ENCODE measurements at regions not wholly inside any gene's neighbourhood (a gene's known extent, or its start where the extent isn't known, plus 50 kb on each side); places are given as distances from the start of the nearest gene placed in this dataset.

DNA sequence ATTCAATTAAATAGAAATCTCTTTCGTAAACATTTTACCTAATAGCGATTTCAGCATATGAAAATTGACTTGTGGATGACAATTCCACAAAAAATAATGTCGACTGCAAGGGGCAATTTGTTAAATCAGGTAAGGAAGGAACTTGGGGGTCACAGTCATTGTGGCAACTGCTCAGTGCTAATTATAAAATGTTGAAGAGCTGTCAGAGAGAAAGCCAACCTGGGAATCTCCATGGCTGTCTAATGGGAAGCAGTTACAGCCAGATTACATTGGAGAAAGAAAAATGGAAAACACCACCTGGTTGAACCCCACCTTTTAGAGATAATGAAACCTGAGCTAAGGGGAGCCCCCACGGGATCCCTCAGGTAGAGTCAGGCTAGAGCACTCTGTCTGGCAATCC, 373.9 kb downstream of the FOXO1 start:
- DNase-seq (no peak), ATAC-seq (no peak), FAIRE-seq (no peak)
- TF ChIP-seq, protein P1, sequence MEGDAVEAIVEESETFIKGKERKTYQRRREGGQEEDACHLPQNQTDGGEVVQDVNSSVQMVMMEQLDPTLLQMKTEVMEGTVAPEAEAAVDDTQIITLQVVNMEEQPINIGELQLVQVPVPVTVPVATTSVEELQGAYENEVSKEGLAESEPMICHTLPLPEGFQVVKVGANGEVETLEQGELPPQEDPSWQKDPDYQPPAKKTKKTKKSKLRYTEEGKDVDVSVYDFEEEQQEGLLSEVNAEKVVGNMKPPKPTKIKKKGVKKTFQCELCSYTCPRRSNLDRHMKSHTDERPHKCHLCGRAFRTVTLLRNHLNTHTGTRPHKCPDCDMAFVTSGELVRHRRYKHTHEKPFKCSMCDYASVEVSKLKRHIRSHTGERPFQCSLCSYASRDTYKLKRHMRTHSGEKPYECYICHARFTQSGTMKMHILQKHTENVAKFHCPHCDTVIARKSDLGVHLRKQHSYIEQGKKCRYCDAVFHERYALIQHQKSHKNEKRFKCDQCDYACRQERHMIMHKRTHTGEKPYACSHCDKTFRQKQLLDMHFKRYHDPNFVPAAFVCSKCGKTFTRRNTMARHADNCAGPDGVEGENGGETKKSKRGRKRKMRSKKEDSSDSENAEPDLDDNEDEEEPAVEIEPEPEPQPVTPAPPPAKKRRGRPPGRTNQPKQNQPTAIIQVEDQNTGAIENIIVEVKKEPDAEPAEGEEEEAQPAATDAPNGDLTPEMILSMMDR (IDR thresholded peaks at IDR 0.05), result no peak
- Histone ChIP-seq H3K4me1 (no peaks in the 10 kb centered on the region), H3K4me3 (no peak overlapping the region), H3K36me3 (no peaks in the 10 kb centered on the region), H3K9me3 (no peaks in the 10 kb centered on the region), H3K27ac (no peak overlapping the region), H3K27me3 (no peaks in the 10 kb centered on the region)
- WGBS, 2 donors, result 70 to 92% methylated on average over 4 of the region's 4 CpGs
- intact Hi-C loops (cut with DNase I), result no loop called here

DNA sequence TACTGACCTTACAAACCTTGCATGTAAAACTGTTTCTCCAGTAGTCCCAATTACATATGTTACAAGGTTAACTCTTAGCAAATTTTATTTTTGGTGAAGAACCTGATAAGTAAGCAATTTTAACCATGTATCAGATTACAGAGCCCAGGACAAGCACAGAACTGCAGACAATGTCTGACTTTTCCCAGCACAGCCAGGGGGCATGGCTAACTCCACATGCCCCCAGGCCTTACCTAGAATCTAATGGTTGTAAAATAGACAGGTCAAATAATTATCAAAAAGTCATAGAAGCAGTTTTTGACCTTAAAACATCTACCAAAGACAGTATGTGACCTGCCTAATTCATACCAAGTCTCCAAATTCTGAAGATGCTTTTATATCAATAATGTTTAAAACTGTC, 364.1 kb downstream of the FOXO1 start:
- DNase-seq (no peak), FAIRE-seq (no peak), ATAC-seq (no peak)
- TF ChIP-seq, protein P1 (IDR thresholded peaks at IDR 0.05), result no peak
- Histone ChIP-seq H3K4me3 (no peak overlapping the region), H3K27ac (no peak overlapping the region), H3K9me3 (no peaks in the 10 kb centered on the region), H3K27me3 (no peaks in the 10 kb centered on the region), H3K36me3 (no peaks in the 10 kb centered on the region), H3K4me1 (no peaks in the 10 kb centered on the region)
- intact Hi-C loops (cut with DNase I), result no loop called here

DNA sequence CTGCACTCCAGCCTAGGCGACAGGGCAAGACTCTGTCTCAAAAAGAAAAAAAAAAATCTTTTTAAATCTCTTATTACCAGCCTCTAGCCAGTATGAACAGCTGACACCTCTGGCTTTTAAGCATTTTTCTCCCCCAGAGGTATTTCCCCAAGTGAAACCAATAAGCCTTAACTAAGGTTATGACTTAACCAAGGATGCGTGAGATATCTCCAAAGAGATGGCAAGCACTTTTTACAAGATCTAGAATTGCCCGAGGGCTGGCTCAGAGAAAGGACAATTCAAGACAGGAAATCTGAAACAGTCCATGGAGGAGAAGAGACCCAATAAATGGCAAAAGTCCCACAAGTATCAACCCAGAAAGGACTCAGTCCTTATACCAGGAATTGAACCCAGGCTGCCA, 362.1 kb downstream of the FOXO1 start:
- no peaks in the 10 kb centered on the region for H3K4me1 ChIP-seq
- no peak for ATAC-seq
- no peak for FAIRE-seq
- TF ChIP-seq, protein P1 (IDR thresholded peaks at IDR 0.05), result no peak
- H3K27ac ChIP-seq, result no peak overlapping the region
- no peak overlapping the region for H3K4me3 ChIP-seq
- no peak for DNase-seq
- 58 to 96% methylated on average over 3 of the region's 3 CpGs for WGBS, 2 donors
- intact Hi-C loops (cut with DNase I), result no loop called here
- no peaks in the 10 kb centered on the region for H3K27me3 ChIP-seq
- no peaks in the 10 kb centered on the region for H3K36me3 ChIP-seq
- H3K9me3 ChIP-seq, result no peaks in the 10 kb centered on the region

DNA sequence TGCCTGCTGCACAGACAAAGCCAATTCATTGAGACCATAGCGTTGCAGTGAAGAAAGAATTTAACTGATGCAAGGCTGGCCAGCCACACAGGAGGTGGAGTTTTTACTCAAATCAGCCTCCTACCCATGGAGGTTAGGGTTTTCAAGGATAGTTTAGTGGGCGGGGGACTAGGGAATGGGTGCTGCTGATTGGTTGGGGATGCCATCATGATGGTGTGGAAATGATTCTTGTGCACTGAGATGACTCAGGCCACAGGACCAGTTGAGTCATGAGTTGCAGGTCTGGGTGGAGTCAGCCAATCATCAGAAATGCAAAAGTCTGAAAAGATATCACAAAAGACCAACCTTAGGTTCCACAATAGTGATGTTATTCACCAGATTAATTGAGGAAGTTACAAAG, 359.6 kb downstream of the FOXO1 start:
- FAIRE-seq (no peak), ATAC-seq (no peak), DNase-seq (no peak)
- TF ChIP-seq, protein P1 (IDR thresholded peaks at IDR 0.05), result no peak
- no peaks in the 10 kb centered on the region for H3K9me3 ChIP-seq
- no peak overlapping the region for H3K27ac ChIP-seq
- intact Hi-C loops (cut with DNase I), result no loop called here
- no peaks in the 10 kb centered on the region for H3K36me3 ChIP-seq
- H3K27me3 ChIP-seq, result no peaks in the 10 kb centered on the region
- H3K4me3 ChIP-seq, result no peak overlapping the region
- no peaks in the 10 kb centered on the region for H3K4me1 ChIP-seq
- WGBS, 2 donors, result 94 to 96% methylated on average over 2 of the region's 2 CpGs

DNA sequence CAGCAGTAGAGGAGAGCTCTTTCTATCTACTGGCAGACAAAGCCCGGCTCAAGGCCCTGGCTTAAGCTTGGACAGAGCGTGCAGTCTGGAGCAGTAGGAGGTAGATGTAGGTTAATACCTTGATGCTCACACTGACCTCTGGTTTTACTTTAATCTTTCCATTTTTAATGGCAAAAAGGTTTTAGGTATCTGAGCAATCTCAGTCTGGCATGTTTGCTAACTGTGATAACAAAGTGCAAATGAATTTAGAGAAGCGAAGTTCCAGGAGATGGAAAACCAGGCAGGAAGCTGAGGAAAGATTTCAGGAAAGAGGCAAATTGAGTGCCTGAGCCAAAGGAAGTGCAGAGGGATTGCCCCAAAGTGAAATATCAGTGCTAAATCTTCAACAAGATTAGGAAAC, 356.6 kb downstream of the FOXO1 start:
- FAIRE-seq, result no peak
- intact Hi-C loops (cut with DNase I), result no loop called here
- no peak overlapping the region for H3K4me3 ChIP-seq
- H3K4me1 ChIP-seq, result no peaks in the 10 kb centered on the region
- TF ChIP-seq, protein P1 (IDR thresholded peaks at IDR 0.05), result no peak
- no peaks in the 10 kb centered on the region for H3K27me3 ChIP-seq
- no peaks in the 10 kb centered on the region for H3K36me3 ChIP-seq
- no peak for DNase-seq
- H3K27ac ChIP-seq, result no peak overlapping the region
- no peaks in the 10 kb centered on the region for H3K9me3 ChIP-seq
- ATAC-seq, result no peak
- 66 to 68% methylated on average over 3 of the region's 3 CpGs for WGBS, 2 donors

Data from pancreas (tissue), 10 donors.